Vagina (tissue), 2 donors: ENCODE measurements at regions not wholly inside any gene's neighbourhood (a gene's known extent, or its start where the extent isn't known, plus 50 kb on each side); places are given as distances from the start of the nearest gene placed in this dataset.

Experiments
- POLR2AphosphoS5 ChIP-seq, 2 donors: sonication (generic); formaldehyde crosslinking; IDR thresholded peaks; one replicate each; pipeline ENCODE4 v1.9.0; 2017; ENCODE audit warnings: antibody characterized with exemption in 2 of 2, mild to moderate bottlenecking in 2 of 2, low read depth in 1 of 2; ENCODE audit not compliant: insufficient read depth in 1 of 2
- TF ChIP-seq, protein P1 (sequence below), 3 experiments: fragments of 450-650 bp in 2 of 3; fragments of 200-600 bp in 1 of 3; sonication (generic) in 1 of 3; IDR thresholded peaks; one replicate each; pipeline ENCODE4 v1.5.1; 2017 to 2019; ENCODE audit warnings: antibody characterized with exemption in 3 of 3, mild to moderate bottlenecking in 2 of 3, moderate library complexity in 2 of 3

DNA sequence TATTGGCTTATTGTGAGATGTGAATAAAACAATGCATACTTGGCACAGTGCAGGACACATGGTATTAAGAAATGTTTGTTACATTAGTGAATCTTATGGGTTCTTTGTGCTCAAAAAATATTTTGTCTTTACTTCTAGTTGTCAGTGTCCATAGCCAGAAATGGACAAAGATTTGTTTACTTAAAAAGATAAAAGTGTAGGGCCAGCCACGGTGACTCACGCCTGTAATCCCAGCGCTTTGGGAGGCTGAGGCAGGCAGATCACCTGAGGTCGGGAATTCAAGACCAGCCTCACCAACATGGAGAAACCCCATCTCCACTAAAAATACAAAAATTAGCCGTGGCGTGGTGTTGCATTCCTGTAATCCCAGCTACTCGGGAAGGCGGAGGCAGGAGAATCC is 654.6 kb upstream of the NEGR1 start:
- TF ChIP-seq, protein P1, sequence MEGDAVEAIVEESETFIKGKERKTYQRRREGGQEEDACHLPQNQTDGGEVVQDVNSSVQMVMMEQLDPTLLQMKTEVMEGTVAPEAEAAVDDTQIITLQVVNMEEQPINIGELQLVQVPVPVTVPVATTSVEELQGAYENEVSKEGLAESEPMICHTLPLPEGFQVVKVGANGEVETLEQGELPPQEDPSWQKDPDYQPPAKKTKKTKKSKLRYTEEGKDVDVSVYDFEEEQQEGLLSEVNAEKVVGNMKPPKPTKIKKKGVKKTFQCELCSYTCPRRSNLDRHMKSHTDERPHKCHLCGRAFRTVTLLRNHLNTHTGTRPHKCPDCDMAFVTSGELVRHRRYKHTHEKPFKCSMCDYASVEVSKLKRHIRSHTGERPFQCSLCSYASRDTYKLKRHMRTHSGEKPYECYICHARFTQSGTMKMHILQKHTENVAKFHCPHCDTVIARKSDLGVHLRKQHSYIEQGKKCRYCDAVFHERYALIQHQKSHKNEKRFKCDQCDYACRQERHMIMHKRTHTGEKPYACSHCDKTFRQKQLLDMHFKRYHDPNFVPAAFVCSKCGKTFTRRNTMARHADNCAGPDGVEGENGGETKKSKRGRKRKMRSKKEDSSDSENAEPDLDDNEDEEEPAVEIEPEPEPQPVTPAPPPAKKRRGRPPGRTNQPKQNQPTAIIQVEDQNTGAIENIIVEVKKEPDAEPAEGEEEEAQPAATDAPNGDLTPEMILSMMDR (IDR thresholded peaks at IDR 0.05): no peak
- no peak for TF ChIP-seq POLR2AphosphoS5 (IDR thresholded peaks at IDR 0.05; ENCODE audit: insufficient read depth in 1 of 2, low read depth in 1 of 2)
